ENCODE measurements at regions not wholly inside any gene's neighbourhood (a gene's known extent, or its start where the extent isn't known, plus 50 kb on each side); places are given as distances from the start of the nearest gene placed in this dataset.

GRCh38 chr13:55219538-55219937 is 1921.2 kb upstream of the PRR20A start:
- no peak for DNase-seq (ENCODE audit: low read depth)

GRCh38 chr13:55229906-55230569 is 1910.7 kb upstream of the PRR20A start:
- DNase-seq (ENCODE audit: low read depth), result no peak

- DNase-seq (ENCODE audit: low read depth), result no peak
Observed at GRCh38 chr13:55230570-55230908, 1910.2 kb upstream of the PRR20A start.

- peak; percentile 3 for DNase-seq (ENCODE audit: low read depth)
Observed at GRCh38 chr13:55234311-55234710, 1906.4 kb upstream of the PRR20A start.

- peak; percentile 39 for DNase-seq (ENCODE audit: low read depth)
Observed at GRCh38 chr13:55245005-55245644, 1895.6 kb upstream of the PRR20A start.

GRCh38 chr13:55255236-55255635 is 1885.5 kb upstream of the PRR20A start:
- DNase-seq (ENCODE audit: low read depth), result no peak

- DNase-seq (ENCODE audit: low read depth), result no peak
Observed at GRCh38 chr13:55263045-55263444, 1877.7 kb upstream of the PRR20A start.

GRCh38 chr13:55266644-55267043 is 1874.1 kb upstream of the PRR20A start:
- no peak for DNase-seq (ENCODE audit: low read depth)

GRCh38 chr13:55298201-55298600 is 1842.5 kb upstream of the PRR20A start:
- DNase-seq (ENCODE audit: low read depth), result no peak

- DNase-seq (ENCODE audit: low read depth), result no peak
Observed at GRCh38 chr13:55302568-55302967, 1838.2 kb upstream of the PRR20A start.

- peak; percentile 70 for DNase-seq (ENCODE audit: low read depth)
Observed at GRCh38 chr13:55307909-55308308, 1832.8 kb upstream of the PRR20A start.

- no peak for DNase-seq (ENCODE audit: low read depth)
Observed at GRCh38 chr13:55341891-55342290, 1798.8 kb upstream of the PRR20A start.

GRCh38 chr13:55345224-55345623 is 1795.5 kb upstream of the PRR20A start:
- DNase-seq (ENCODE audit: low read depth), result no peak

- DNase-seq (ENCODE audit: low read depth), result no peak
Observed at GRCh38 chr13:55347528-55347927, 1793.2 kb upstream of the PRR20A start.

- no peak for DNase-seq (ENCODE audit: low read depth)
Observed at GRCh38 chr13:55359067-55359466, 1781.7 kb upstream of the PRR20A start.

- peak; percentile 65 for DNase-seq (ENCODE audit: low read depth)
Observed at GRCh38 chr13:55361141-55361540, 1779.6 kb upstream of the PRR20A start.

GRCh38 chr13:55366676-55367075 is 1774.0 kb upstream of the PRR20A start:
- no peak for DNase-seq (ENCODE audit: low read depth)

GRCh38 chr13:55394470-55394869 is 1746.2 kb upstream of the PRR20A start:
- DNase-seq (ENCODE audit: low read depth), result no peak

GRCh38 chr13:55402870-55403269 is 1737.8 kb upstream of the PRR20A start:
- no peak for DNase-seq (ENCODE audit: low read depth)

- DNase-seq (ENCODE audit: low read depth), result no peak
Observed at GRCh38 chr13:55403887-55404487, 1736.7 kb upstream of the PRR20A start.

GRCh38 chr13:55410398-55411330 is 1730.1 kb upstream of the PRR20A start:
- DNase-seq (ENCODE audit: low read depth), result no peak

- no peak for DNase-seq (ENCODE audit: low read depth)
Observed at GRCh38 chr13:55418095-55418494, 1722.6 kb upstream of the PRR20A start.

Data from HT1080 (cell line).